HG03039 (cell line): ENCODE measurements at regions not wholly inside any gene's neighbourhood (a gene's known extent, or its start where the extent isn't known, plus 50 kb on each side); places are given as distances from the start of the nearest gene placed in this dataset.
A peak's percentile ranks its signal among the peaks of the same experiment; 100 is the strongest.

Experiments used
- ATAC-seq: cut with Tn5 transposase; IDR thresholded peaks from one replicate; pipeline ENCODE4 v1.9.1; 2021; ENCODE audit warnings: mild to moderate bottlenecking, moderate library complexity; ENCODE audit not compliant: unreplicated experiment

DNA sequence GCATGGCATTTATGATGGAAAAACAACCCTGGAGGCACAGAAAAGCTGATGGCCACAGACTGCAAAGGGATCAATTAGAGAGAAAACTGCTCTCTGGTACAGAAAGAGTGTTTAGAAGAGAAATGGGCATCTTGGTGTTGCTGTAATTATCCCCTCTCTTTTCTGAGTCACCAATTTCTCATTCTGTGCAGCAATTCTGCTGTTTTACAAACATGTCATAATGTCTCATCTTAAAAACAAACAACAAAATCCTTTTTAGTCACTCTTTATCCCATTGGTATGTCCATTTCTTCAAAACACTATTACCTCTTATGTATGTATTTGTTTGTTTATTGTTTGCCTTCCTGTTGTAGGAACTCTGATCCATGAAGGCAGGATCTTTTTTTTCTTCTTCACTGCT, 73.9 kb upstream of the HK2 start:
- no peak for ATAC-seq

DNA sequence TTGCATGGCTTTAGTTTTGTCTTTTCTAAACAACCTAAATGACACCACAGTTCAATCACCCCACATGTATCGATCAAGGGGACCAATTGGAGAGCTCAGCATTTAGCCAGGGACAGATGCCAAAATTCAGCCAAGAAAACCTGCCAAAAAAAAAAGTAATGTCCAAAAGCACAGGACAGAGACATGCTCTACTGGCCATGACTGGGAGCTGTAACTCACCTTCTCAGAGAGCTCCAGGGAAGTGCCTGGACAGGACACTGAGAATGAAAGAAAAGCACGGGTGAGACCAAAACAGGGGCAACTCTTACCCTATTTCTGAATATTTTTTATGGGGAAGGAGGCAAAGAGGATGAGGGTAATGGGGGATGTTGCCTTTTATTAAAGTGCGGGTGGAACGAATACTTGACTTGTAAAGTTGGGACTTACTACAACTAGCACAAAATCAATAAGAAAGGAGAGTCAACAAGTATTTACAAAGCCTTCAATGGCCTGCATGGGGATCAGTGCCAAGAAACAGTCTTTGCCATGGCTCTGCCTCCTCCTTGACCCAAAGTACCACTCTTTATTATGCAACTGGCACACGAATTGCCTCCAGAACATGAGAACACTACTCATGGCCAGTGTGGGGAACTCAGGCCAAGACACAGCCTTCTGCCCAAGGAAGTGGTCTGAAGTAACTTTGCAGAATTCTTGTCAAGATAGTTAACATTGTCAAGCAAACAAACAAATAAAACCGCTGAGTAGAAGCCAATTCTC, 72.9 kb upstream of the HK2 start:
- ATAC-seq = no peak

DNA sequence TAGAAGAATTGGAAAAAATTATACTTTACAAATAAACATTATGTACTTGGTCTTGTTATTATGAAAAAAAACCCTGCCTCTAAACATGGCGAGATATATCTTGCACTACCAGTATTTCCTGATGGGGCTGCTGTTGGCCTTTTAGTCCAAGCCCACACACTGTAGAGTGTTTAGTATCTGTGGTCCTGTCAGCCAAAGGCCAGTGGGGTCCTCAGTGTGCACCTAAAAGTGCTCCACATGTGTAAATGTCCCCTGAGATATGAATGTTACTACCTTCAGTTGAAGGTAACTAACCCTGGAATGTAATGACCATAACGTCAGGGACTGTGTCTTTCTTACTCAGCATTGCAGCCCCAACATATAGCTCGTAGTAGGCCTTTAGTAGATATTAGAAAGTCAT, 71.1 kb upstream of the HK2 start:
- ATAC-seq = no peak

DNA sequence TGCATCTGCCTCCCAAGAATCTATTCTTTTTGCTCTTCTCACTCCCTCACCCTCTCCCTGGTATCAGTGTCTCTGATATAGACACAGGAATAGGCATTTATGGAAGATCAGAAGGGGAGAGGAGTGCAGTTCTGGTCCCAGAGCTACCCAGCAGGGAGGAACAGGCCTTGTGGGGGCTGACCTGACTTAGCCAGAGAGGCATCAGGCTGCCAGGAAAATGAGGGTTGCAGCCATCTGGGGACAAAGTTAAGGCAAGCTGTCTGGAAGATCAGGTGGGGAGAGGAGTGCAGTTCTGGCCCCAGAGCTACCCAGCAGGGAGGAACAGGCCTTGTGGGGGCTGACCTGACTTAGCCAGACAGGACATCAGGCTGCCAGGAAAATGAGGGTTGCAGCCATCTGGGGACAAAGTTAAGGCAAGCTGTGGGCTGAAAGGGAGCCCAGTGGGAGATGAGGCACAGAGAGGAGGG, 69.9 kb upstream of the HK2 start:
- ATAC-seq = no peak

DNA sequence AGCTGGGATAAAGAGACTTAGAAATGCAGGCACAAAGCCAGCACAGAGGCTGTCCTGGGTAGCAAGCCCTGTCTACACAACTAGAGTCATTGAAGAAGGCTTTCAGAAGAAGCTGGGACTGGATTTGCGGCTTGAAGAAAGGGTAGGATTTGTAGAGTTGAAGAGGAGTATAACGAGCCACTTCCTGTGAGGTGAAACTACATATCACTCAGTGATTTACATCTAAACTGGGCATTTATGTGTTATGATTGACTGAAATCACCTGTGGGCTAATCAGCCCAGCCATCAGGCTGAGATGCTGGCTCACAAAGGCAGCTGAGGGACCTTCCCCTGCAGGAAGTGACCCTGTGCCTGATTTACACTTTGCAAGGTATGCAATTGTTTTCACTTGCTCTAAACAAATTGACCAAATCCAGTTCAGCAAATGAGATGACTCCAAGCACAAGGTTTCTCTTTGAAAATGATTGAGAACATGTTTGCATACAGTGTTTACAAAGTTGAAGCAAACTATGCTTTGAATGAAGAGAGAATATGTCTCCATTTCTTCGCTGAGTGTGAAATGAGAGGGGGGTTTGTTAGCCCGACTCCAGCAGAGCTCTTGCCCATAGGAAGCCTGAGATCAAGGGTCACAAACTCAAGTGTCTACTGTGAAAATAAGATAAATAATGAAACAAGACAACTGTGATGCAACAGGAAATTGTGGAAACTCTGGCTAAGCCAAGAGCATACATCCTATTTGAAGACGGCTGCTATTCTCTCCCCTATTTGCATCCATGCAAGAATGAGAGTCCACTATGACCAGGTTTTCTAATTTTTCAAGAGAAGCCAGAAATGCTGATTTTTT, 69.3 kb upstream of the HK2 start:
- no peak for ATAC-seq

DNA sequence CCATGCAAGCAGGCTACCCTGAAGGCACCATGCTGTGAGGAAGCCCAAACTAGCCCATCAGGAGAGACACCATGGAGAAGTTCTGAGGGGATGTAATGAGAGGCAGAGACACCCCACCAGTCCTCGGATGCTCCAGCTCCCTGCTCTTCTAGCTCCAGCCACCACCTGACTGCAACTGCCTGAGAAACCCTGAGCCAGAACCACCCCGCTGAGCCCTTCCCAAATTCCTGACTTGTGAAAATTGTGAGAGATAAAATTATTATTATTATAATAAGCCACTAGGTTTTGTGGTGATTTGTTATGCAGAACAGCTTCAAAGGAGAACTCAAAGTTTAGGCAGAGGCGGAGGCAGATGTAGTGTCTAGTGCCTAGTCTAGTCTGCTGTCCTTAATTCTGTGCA, 67.1 kb upstream of the HK2 start:
- no peak for ATAC-seq

DNA sequence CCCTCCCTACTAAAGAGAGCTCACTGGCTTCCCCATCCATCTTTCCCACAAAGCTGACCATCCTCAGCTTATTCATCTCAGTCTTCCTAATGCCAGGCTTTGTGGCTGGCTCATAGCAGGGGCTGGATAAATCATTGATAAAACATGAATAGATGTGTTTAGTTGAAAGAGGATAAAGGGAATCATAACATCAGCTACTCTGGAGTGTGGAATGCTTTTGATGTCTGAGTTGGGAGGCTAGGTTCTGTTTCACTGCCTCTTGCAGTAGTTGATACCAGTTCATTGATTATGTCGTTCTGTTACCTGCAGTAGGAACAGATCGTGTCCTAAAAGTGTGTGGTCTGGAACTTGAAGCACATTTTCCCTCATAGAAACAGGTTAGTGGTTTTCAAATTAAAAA, 66.3 kb upstream of the HK2 start:
- ATAC-seq = no peak

DNA sequence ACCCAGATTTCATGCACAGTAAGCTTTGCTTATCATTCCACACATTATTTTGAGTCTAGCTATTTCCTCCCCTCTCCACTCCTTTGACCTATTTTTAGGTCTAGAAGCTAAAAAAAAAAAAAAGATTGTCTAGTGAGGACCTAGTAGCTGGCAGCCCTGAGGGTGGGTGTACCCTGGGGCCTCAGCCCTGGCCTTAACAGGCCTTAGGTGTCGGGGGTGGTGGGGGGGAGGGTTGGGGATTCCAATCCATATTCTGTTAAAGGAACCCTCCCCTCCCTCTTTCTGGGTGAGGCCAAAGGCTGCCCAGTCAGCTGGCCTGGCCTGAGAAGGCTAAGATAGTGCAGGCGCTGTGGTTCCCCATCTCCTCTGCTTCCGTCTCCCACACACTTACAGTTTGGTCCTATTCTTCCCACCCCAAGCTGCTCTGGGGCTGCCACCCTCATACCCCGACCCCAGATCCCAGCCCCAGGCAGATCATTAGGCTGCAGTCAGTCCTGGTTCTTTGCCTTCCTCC, 65.5 kb upstream of the HK2 start:
- ATAC-seq = no peak

DNA sequence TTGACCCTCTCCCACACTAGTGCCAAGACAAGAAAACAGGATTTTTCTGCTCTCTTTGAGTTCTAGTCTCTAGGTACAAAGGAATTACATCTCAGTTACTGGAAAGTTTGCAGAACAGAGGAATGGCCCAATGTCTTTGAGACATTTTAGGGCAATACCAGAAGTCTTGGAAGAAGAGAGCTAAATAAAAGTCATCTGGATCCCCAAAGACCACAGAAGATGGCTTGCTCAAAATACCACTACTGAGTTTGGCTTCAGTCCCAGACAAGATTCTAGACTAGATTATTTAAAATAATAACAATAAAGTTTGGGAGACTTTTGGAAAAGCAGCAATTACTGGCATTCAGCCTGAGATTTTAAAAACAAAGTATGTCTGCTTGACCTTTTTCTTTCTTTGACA, 61.9 kb upstream of the HK2 start:
- no peak for ATAC-seq

DNA sequence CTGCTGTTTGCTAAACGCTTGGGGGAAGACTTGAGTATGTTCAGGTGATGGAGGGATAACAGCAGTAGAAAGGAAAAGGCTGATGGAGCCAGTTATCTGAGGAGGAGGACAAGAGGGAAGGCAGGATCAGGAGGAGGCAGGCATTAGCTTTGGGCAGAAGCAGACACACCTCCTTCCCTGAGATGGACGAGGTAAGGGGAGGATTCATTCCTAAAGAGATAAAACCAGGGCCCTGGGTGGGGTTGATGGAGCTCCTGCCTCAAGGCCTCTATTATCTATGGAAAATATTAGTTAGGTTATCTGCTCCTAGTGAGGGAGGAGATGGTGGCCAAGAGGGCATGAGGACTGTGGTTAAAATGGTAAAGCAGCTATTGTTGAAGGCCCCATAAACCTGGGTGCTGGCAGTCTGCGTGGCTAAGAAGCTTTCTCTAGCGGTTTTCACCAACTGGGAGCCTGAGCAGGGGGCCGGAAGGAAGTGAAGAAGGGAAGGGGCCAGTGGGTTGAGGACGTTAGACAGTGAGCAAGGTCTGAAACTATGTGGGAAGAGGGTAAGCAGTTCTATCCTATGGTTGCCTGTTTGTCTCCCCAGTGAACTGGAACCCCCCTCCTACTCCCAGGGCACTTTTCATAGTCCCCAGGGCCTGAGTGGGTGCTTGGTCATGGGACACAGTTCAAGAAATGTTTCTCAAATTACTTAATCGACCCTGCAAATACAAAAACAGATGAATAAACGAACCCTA, 56.6 kb upstream of the HK2 start:
- ATAC-seq = peak; percentile 54

DNA sequence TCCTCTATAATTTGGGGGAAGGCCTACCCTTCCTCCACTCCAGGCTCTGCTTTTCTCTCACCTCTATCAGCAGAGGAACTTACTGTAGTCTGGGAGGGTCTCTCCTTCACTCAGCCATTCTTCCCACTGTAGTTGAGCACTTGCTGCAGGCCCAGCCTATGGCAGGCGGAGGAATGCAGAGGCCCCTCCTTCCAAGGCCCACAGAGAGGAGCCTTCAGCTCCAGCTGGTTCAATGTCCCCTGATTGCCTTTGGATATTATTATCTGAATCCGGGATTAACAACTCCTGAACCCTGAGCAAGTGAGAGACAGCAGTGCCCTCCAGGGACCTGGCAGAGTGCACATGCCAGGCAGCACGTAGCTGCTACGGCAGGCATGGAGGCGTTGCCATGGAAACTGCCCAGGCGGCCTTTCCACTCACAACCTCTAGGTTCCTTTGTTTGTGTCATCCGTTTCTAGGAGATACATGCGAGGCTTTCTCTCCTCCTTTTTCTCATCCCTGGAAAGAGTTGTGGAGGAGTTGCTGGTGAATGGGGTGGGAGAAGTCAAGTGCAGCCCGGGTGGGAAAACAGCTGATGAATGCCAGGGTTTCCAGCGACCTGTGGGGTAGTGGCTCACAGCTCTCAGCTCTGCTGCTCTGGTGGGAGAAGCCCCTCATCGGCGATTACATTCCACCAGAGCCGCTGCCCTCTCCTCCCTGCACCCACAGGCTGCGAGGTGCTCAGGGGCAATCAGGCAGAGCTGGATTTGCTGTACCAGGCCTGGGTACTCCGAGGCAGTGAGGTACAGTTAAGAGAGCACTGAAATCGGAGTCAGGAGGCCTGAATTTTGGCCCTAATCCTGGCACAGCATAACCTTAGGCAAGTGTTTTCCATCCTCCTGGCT, 55.3 kb upstream of the HK2 start:
- ATAC-seq = no peak

DNA sequence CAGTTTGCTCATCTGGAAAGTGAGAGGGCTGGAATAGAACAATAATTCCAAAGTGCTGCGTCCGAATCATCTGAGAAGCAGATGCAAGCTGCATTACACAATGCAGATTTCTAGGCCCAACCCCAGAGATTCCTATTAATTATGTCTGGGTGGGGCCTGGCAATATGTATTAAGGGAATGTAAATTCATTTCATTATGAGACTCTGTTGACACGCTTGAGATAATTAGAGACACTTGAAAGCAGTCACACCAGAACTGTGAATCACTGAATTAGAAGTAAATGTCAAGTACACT, 54.7 kb upstream of the HK2 start:
- ATAC-seq = no peak

DNA sequence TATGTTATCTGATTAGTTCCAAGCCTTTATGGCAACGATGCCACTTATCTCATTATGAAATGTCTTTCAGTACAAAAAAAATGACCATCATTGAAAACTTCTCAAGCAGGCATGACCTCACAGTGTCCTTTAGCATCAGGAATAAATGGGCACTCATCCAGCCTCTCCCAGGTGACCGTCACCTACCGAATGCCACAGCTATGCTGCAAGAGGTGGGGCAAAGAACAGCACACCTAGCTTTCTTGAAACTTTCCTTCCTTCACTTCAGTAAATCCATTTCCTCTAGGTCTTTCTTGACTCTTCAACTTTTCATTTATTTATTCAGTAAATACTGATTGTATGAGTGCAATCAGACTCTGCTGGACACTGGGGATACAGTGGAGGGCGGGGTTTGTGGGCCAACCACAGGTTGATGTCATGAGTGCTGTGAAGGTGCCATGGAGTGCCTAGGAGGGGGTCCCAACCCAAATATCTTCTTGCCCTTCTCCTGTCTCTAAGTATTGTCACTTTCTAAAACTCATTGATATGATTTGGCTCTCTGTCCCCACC, 54.3 kb upstream of the HK2 start:
- ATAC-seq = no peak
